Keratinocyte (primary cell): ENCODE measurements at regions not wholly inside any gene's neighbourhood (a gene's known extent, or its start where the extent isn't known, plus 50 kb on each side); places are given as distances from the start of the nearest gene placed in this dataset.

Experiments used
- CTCF ChIP-seq, 3 experiments: IDR thresholded peaks in 1 of 3; conservative IDR thresholded peaks in 1 of 3; optimal IDR thresholded peaks in 1 of 3; 2 replicates in 2 of 3; 3 replicates in 1 of 3; pipeline versions ENCODE3 to v1.5.1; 2011; ENCODE audit warnings: low read length in 3 of 3, mild to moderate bottlenecking in 3 of 3, moderate library complexity in 2 of 3, control low read depth in 1 of 3, inconsistent platforms in 1 of 3; ENCODE audit not compliant: insufficient read depth in 2 of 3; ENCODE audit errors: extremely low read depth in 1 of 3
- EZH2 ChIP-seq: IDR thresholded peaks from one replicate; pipeline ENCODE4 v1.6.1; 2012; ENCODE audit warnings: inconsistent platforms, mild to moderate bottlenecking, low read length, moderate library complexity

GRCh38 chr7:26097837-26098668 is 53.9 kb upstream of the NFE2L3 start:
- TF ChIP-seq CTCF (optimal IDR thresholded peaks at IDR 0.05 in 1 of 3, IDR thresholded peaks at IDR 0.05 in 1 of 3, conservative IDR thresholded peaks at IDR 0.05 in 1 of 3; ENCODE audit: extremely low read depth in 1 of 3, insufficient read depth in 2 of 3, low read length in 3 of 3) (no peak), EZH2 (no peak)
